H1 (cell line): ENCODE measurements at regions not wholly inside any gene's neighbourhood (a gene's known extent, or its start where the extent isn't known, plus 50 kb on each side); places are given as distances from the start of the nearest gene placed in this dataset.

Experiments used
- ATF2 ChIP-seq: IDR thresholded peaks from 2 replicates; pipeline ENCODE4 v1.6.1; 2012; ENCODE audit warnings: low read length, inconsistent platforms
- MAX ChIP-seq: IDR thresholded peaks from 2 replicates; pipeline ENCODE4 v1.6.1; 2012; ENCODE audit warnings: inconsistent platforms
- YY1 ChIP-seq: IDR thresholded peaks from 2 replicates; pipeline ENCODE4 v1.6.1; 2011; ENCODE audit warnings: low read depth, mild to moderate bottlenecking, low read length
- TF ChIP-seq, protein P1 (sequence below): IDR thresholded peaks from 2 replicates; pipeline ENCODE4 v1.6.1; 2011; ENCODE audit warnings: low read length, improper control_type of control experiment

DNA sequence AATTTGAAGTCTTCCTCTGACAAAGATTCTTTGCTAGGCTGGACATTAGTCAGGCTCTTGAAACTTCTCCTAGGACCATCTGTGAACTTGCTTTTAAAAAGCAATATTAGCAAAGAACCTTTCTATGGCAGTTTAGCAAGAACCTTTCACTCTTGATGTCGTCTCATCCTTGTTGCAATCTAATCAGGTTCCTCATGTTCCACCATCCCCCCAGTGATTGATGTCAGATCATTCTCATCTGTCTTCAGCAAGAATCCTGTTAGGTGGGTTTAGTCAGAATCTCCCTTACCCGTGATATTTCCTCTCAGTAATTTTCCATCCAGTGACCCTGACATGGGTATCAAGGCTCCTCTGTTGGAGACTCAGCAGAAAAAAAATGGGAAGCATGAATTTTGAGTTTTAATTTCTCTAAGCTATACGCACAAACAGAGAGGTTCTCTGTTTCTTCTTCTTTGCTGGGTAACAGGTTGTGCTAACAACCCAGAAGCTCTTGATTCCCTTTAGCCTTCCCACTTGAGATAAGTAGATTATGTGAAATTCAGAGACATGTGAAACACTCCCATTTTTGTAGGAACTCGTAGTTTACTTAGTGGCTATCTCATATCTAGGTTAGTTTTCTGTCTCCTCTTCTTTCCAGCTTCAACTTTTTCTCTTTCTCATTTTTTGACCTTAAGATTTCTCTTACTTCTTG lies 507.4 kb downstream of the C4orf33 start (continued):
- TF ChIP-seq ATF2 (no peak), MAX (no peak), YY1 (no peak)
- TF ChIP-seq, protein P1, sequence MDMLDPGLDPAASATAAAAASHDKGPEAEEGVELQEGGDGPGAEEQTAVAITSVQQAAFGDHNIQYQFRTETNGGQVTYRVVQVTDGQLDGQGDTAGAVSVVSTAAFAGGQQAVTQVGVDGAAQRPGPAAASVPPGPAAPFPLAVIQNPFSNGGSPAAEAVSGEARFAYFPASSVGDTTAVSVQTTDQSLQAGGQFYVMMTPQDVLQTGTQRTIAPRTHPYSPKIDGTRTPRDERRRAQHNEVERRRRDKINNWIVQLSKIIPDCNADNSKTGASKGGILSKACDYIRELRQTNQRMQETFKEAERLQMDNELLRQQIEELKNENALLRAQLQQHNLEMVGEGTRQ = no peak
